B cell (primary cell): ENCODE measurements at regions not wholly inside any gene's neighbourhood (a gene's known extent, or its start where the extent isn't known, plus 50 kb on each side); places are given as distances from the start of the nearest gene placed in this dataset.

Source experiments
- CTCF ChIP-seq: fragments of 200-600 bp; IDR thresholded peaks from one replicate; pipeline ENCODE4 v1.8.0; 2022; ENCODE audit warnings: antibody characterized with exemption, mild to moderate bottlenecking
- EZH2 ChIP-seq: IDR thresholded peaks from 2 replicates; pipeline ENCODE4 v1.6.1; 2012; ENCODE audit warnings: borderline replicate concordance, low read depth, mild to moderate bottlenecking, moderate library complexity, low read length; ENCODE audit not compliant: insufficient read depth, poor library complexity, severe bottlenecking

GRCh38 chr3:41002104-41002503, 197.2 kb upstream of the CTNNB1 start:
- TF ChIP-seq CTCF (no peak), EZH2 (no peak)
